Tibial nerve (tissue), 4 donors: ENCODE measurements at regions not wholly inside any gene's neighbourhood (a gene's known extent, or its start where the extent isn't known, plus 50 kb on each side); places are given as distances from the start of the nearest gene placed in this dataset.

ENCODE experiments used
- CTCF ChIP-seq, 5 experiments: fragments of 200-600 bp in 3 of 5; fragments of 450-650 bp in 2 of 5; sonication (generic) in 3 of 5; IDR thresholded peaks; one replicate each; pipeline ENCODE4 v1.5.1; 2016 to 2019; ENCODE audit warnings: antibody characterized with exemption in 5 of 5, mild to moderate bottlenecking in 3 of 5, moderate library complexity in 2 of 5
- EP300 ChIP-seq, 2 donors: sonication (generic); formaldehyde crosslinking; IDR thresholded peaks; one replicate each; pipeline ENCODE4 v1.6.1; 2017; ENCODE audit warnings: antibody characterized with exemption in 2 of 2, mild to moderate bottlenecking in 1 of 2

GRCh38 chr6:2550247-2550646, 200.5 kb downstream of the MYLK4 start:
- TF ChIP-seq CTCF (IDR thresholded peaks at IDR 0.05) (no peak), EP300 (IDR thresholded peaks at IDR 0.05) (no peak)
